ENCODE measurements at regions not wholly inside any gene's neighbourhood (a gene's known extent, or its start where the extent isn't known, plus 50 kb on each side); places are given as distances from the start of the nearest gene placed in this dataset.

- TF ChIP-seq EP300 (IDR thresholded peaks at IDR 0.05) = no peak
- TF ChIP-seq CTCF (IDR thresholded peaks at IDR 0.05) = no peak
- no peak for TF ChIP-seq POLR2A (IDR thresholded peaks at IDR 0.05; ENCODE audit: low read depth)
- TF ChIP-seq POLR2AphosphoS5 (IDR thresholded peaks at IDR 0.05) = no peak
These were observed 407.0 kb downstream of the PID1 start for GRCh38 chr2:228864131-228864530.
